HG02763 (cell line): ENCODE measurements at regions not wholly inside any gene's neighbourhood (a gene's known extent, or its start where the extent isn't known, plus 50 kb on each side); places are given as distances from the start of the nearest gene placed in this dataset.
"Not testable (repeated sequence)": the region's sequence is repeated elsewhere in the genome, so short reads cannot be mapped to it uniquely, and the experiment has no call there.

Experiments used
- ATAC-seq: cut with Tn5 transposase; IDR thresholded peaks from one replicate; pipeline ENCODE4 v1.9.1; 2021; ENCODE audit warnings: mild to moderate bottlenecking, moderate library complexity; ENCODE audit not compliant: unreplicated experiment

DNA sequence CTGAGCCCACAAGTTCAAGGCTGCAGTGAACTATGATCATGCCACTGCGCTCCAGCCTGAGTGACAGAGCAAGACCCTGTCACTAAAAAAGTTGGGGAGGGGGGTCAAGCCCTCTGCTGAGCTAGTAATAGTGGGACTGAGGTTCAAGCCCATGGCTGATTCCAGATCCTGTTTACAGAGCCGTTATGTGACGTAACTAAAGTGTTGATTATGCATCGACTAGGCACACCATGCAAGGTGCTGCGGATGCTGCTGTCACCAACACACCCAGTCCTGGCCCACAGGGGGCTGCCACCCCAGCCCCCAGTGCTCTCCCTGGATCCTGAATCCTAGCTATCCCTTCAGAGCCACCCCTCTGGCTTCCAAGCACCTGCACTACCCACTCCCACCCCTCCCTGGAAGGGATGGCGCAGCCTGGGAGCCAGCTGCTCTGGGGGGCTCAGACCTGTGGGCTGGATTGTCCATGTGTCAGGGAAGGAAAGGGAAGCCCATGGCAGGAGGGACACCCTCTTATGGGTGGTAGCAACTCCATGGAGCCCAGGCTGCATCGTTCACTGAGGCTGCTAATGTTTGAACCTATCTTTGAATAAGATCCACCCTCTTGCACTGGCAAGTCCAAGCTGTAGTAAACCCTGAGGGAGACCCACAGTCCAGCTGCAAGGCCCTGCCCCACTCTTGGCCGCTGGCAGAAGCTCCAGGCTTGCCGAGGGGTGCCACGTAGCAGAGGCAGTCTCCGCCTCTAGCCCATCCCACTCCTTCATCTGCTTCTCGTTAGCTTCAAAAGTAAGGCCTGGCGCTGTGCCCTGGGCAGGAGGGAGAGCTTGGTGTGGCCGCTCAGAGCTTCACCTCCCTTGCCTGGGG lies 95.0 kb downstream of the SNX5 start:
- no peak for ATAC-seq

DNA sequence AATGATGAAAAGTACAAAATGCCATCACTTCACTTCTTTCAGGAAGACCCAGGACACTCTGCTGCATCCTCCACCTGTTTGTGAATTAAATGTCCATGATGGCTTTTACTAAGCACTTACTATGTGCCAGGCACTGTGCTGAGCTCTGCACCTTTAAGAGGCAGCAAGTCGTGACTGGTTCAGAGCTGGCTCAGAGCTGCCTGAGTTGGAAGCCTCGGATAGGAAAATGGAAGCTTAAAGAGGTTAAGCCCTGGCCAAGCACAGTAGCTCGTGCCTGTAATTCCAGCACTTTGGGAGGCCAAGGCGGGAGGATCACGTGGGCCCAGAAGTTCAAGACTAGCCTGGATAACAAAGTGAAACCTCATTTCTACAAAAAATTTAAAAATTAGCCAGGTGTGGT lies 95.6 kb downstream of the SNX5 start:
- ATAC-seq, result no peak

- ATAC-seq, result no peak
Observed at GRCh38 chr20:17872434-17872833, 96.2 kb downstream of the SNX5 start.

DNA sequence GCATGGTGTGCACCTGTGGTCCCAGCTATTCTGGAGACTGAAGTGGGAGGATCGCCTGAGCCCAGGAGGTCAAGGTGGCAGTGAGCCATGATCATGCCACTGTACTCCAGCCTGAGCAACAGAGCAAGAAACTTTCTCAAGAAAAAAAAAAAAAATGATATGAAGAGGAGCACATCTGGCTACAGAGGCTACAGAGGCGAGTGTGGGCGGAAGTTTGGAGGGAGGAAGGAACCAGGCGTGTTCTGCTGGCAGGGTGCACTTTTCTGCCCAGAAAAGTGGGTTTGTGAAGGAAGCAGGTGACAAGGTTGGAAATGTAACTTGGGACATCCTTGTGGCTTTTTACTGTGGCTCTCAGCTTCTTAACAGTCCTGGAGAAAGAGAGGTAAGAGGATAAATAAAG lies 96.7 kb downstream of the SNX5 start:
- ATAC-seq, result no peak

DNA sequence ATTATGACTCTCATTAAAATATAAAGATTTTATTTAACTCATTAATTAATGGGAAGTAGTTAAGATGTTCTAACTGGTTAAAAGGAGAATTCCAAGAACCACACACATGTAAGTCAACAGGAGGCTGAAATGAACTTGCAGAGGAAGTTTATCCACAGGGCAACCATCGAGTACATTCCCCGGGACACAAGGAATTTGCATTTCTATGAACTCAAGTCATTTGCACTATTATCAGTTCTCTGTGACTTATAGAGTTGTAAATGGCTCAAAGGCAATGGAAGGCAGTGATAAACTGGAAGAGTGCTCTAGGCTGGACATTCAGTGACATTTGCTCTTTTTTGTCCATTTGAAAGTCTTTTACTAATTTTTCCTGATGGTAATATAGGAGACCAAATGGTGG lies 97.4 kb downstream of the SNX5 start:
- ATAC-seq, result no peak

DNA sequence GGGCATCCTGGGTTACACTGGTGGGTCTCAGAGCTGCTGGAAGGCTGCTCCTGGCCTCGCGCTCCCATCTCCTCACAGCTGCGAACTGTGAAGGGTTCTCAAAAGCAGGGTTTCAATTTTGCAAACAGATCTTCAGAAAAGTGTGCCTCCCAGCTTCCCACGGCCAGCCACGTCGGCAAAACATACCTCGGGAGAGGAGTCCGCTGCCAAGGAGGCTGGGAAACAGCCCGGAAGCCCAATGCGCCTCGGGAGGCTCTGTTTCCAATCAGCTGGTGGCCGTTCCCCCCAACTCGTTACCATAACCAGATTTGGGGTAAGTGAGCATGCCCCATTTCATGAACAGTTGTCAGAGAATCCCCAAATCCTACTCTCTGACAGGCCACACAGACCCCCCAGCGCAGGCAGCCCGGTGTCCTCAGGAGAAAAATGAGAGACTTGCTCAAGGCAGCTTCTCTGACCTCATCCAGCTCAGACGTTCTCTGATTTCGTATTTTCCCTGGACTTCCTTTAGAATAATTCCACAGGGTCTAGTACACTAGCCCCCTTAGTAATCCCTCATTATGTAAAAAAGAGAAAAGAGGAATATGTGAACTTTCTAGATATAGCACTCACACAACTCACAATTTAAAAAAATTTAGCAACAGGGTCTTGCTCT lies 98.4 kb downstream of the SNX5 start:
- ATAC-seq, result no peak

GRCh38 chr20:17869295-17869994 lies 99.1 kb downstream of the SNX5 start:
- ATAC-seq, result no peak

GRCh38 chr20:17868700-17869231 lies 99.8 kb downstream of the SNX5 start:
- ATAC-seq, result no peak

- ATAC-seq, result no peak
Observed at GRCh38 chr20:17868151-17868550, 100.4 kb downstream of the SNX5 start.

DNA sequence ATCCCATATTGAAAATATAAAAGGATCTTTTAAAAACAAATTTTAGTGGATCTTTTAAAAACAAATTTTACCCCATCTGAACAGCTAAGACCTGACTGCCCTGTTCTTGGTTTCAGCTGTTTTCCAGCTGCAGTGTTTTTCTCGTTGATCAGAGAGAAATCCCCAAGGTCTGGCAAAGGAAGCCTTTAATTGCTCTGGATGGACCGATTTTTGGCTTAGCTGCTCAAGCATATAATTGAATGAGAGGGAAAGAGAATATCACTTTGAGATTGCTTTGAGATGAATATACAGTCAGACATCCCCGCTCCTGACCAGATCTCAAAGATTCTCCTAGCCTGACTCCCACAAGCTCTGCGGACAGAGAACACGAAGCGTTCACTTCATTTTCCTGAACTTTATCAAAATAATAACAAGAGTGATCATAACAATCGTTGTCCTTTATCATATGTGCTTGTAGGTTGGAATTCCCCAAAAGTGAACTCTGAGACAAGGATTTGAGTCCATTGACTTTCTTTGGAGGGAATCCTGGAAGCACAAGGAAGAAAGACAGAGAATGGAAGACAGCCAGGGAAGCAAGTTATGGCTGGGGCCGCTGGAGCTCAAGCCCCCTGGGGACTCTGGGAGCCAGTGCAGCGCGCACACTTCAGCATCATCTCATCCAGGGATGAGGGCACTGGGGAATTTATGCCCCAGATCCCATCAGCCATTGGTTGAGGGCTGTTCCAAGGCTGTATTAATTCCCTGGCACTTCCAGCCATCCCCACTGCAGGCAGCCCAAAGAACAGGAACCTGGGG lies 101.3 kb downstream of the SNX5 start:
- ATAC-seq, result no peak

DNA sequence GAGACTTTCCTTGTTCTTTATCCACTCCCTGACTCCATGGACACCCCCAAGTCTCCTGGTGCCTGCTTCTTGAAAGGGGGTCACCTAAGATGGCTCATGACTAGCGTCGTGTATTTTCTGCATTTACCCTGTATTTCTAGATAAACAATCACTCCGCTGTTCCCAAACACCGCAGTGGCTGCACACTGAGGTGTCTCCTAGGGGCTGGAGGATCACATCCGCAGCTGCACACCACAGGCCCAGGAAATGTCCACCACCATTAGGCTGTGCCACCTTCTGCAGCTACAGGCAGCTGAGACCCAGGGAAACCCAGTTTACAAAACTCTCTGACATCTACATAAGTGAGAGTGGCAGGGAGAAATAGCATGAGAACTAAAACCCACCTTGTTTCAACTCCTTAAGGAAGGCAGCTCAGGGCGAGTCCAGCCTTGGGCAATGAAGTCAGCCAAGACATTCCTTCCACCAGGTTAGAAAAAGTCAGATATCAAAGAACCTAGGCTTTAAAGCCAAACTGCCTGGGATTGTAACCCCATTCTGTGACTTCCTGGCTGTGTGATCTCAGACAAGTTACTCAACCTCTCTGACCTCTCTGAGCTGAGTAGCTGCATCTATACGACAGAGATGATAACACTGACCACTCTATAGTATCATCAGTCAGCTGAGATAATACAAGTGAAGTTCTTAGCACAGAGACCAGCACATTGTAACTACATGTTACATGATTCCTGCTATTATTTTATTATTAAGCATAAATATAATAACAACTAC lies 102.2 kb downstream of the SNX5 start:
- ATAC-seq, result no peak

DNA sequence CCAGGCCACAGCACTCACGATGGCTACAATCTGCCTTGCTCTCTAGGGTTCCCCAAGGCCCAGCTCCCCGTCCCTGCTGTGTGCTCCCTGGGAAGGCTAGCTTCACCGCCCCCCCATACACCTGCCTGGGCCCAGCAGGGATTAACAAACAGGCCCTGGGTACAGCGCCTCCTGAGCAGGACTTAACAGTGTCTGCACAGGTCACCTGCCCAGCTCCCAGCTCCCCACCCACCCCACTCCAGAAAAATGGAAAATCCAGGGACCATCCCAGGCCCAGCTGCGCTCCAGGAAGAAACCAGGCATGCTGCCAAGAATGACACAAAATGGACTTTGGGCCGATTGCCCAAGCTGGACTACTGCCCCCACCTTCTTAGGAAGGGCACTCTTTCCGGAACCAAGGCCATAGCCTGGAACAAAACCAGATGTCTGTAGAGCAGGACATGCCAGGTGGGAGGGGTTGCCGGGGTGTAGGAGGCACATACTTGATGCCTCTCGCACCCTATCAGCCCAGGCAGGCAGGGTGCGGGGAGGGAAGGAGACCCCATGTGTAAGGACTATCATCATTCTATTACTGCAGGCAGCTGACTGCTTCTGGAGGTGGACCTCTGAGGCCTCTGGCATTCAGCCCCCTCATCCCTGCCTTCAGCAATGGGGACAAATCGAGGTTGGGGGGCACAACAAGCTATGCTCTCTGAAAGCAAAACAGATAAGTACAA lies 104.9 kb downstream of the SNX5 start:
- ATAC-seq, result no peak

- no peak for ATAC-seq
Observed at GRCh38 chr20:17863209-17863576, 105.4 kb downstream of the SNX5 start.

GRCh38 chr20:17862171-17862570 lies 106.4 kb downstream of the SNX5 start:
- no peak for ATAC-seq

DNA sequence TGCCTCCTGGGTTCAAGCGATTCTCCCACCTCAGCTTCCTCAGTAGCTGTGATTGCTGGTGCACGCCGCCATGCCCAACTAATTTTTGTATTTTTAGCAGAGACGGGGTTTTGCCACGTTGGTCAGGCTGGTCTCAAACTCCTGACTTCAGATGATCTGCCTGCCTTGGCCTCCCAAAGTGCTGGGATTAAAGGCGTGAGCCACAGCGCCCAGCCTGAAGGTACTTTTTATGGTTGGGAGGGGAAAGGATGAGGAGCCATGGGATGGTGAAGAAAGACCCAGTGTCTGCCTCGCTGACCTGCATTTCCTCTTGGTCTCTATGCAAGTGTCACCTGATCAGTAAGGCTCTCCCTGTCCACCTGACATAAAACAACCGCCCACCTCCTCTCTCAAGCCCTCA lies 107.0 kb downstream of the SNX5 start:
- not testable (repeated sequence) for ATAC-seq

DNA sequence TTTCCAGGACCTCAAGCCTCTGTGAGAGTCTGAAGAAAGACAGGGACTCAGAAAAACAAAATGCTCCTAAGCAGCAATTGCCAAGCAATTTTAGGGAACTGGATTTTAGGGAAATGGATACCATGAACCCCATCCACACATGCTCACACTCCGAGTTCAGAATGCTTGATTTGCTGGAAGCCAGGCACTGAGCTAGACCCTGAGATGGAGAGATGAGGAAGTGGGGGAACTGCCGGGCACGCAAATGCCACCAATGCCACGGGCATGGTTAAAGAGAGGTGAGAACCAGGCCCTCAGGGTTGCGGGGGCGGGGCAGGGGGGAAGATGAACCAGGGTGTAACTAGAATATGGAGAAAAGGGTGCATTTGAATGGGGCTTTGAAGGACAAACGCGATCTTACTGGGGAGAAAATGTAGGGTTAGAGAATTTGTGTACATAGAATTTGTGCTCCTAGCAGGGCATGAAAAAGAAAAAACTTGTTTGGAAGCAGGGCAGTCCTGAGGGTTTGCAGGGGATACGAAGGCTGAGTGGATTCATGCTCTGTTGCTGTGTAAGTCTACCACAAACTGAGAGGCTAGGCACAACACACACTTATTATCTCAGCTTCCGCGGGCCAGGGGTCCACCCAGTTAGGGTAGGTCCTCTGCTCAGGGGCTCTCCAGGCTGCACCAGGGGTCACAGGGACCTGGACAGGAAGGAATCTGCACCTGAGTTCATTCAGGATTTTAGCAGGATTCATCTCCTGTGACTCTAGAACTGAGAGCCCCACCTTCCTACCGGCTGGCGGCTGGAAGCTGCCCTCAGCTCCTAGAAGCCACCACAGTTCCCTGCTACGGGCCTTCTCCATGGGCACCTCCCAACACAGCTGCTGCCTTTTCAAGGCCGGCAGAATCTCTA lies 108.0 kb downstream of the SNX5 start:
- ATAC-seq, result no peak

- ATAC-seq, result no peak
Observed at GRCh38 chr20:17859616-17860232, 108.9 kb downstream of the SNX5 start.

DNA sequence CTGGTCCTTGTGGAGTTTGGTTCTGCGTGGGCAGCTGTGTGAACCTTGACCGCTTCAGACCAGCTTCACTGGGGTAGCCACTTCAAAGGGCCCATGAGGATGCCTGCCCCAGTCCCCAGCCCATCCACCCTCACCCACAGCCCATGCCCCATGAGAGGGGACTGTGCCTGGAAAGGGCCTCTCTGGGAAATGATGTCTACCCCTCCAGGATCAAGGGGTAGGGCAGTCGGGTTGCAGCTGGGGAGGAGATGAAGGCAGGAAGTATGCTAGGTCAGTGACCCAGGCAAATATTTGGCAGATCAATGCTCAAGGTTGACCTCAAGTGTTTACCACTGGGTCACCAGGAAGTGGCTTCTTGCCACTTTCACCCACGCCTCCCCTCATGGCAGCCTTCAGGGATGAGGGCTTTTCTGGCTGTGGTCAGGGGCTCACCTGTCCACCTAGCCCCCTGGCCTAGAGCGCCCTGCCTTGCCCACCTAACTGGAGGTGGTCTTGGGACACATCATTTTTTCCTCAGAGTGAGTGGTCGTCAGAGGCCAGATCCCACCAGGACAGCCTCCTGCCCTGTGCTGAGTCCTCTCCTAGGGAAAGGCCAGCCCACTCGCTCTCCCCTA lies 109.5 kb downstream of the SNX5 start:
- peak; percentile 49 for ATAC-seq
